Loucy (cell line): ENCODE measurements at regions not wholly inside any gene's neighbourhood (a gene's known extent, or its start where the extent isn't known, plus 50 kb on each side); places are given as distances from the start of the nearest gene placed in this dataset.

Source experiments
- EZH2phosphoT487 ChIP-seq: fragments of 200-600 bp; IDR thresholded peaks from 2 replicates; pipeline ENCODE4 v1.6.1; 2018; ENCODE audit warnings: antibody characterized with exemption, mild to moderate bottlenecking, moderate library complexity, borderline replicate concordance
- TF ChIP-seq, protein P1 (sequence below): fragments of 200-600 bp; sonication (generic); conservative IDR thresholded peaks from 2 replicates; pipeline ENCODE4 v1.5.1; 2014; ENCODE audit warnings: mild to moderate bottlenecking, antibody characterized with exemption, low read length

GRCh38 chr10:105797234-105797890 is 1156.3 kb downstream of the SORCS3 start:
- TF ChIP-seq, protein P1, sequence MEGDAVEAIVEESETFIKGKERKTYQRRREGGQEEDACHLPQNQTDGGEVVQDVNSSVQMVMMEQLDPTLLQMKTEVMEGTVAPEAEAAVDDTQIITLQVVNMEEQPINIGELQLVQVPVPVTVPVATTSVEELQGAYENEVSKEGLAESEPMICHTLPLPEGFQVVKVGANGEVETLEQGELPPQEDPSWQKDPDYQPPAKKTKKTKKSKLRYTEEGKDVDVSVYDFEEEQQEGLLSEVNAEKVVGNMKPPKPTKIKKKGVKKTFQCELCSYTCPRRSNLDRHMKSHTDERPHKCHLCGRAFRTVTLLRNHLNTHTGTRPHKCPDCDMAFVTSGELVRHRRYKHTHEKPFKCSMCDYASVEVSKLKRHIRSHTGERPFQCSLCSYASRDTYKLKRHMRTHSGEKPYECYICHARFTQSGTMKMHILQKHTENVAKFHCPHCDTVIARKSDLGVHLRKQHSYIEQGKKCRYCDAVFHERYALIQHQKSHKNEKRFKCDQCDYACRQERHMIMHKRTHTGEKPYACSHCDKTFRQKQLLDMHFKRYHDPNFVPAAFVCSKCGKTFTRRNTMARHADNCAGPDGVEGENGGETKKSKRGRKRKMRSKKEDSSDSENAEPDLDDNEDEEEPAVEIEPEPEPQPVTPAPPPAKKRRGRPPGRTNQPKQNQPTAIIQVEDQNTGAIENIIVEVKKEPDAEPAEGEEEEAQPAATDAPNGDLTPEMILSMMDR = peak; percentile 77
- no peak for TF ChIP-seq EZH2phosphoT487
